Ammon's horn (tissue), 1 donor: ENCODE measurements at regions not wholly inside any gene's neighbourhood (a gene's known extent, or its start where the extent isn't known, plus 50 kb on each side); places are given as distances from the start of the nearest gene placed in this dataset.
"Not testable (repeated sequence)": the region's sequence is repeated elsewhere in the genome, so short reads cannot be mapped to it uniquely, and the experiment has no call there.

Experiments used
- DNase-seq: peaks from one replicate; pipeline ENCODE4 v3.0.0-alpha.2; 2016; ENCODE audit warnings: low spot score

GRCh38 chr4:38514465-38515146 is 149.4 kb upstream of the KLF3 start:
- DNase-seq, result no peak

- no peak for DNase-seq
Measured at GRCh38 chr4:38516190-38516589, 147.8 kb upstream of the KLF3 start.

DNA sequence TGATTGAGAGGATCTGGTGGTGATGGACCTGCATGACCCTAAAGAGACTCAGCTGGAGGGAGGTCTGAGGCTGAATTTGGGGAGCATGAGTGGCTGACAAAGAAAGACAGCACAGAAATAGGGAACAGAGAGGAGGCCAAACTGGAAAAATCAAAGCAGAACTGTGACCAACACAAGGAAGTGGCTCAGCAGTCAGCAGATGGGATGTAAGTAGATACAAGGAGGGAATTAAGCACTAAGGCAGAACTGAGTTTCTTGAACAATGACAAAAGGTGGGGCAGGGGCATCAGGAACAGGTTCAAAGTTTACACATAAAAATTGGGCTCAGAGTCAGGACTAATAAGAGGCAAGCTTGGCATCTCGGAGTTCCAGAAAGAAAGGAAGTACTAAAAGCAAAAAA is 144.3 kb upstream of the KLF3 start:
- peak; percentile 68 for DNase-seq

DNA sequence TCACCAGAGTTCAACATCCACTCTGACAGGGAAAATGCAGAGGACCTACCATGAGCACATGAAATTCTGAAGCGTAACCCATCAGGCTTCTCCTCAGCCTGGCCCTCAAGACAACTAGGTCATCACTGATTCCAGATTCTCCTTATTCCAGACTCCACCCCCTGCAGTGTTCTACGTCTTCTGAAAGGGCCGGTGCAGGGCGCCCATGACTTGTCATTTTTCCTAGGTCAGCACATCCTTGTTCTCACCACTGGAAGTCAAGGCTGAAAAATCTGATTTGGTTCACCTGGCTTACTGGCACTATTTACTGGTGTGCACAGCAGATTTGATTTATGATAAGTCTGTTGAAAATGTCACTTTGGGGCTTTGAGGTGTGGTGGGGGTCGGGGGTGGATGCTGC is 140.9 kb upstream of the KLF3 start:
- DNase-seq, result no peak

DNA sequence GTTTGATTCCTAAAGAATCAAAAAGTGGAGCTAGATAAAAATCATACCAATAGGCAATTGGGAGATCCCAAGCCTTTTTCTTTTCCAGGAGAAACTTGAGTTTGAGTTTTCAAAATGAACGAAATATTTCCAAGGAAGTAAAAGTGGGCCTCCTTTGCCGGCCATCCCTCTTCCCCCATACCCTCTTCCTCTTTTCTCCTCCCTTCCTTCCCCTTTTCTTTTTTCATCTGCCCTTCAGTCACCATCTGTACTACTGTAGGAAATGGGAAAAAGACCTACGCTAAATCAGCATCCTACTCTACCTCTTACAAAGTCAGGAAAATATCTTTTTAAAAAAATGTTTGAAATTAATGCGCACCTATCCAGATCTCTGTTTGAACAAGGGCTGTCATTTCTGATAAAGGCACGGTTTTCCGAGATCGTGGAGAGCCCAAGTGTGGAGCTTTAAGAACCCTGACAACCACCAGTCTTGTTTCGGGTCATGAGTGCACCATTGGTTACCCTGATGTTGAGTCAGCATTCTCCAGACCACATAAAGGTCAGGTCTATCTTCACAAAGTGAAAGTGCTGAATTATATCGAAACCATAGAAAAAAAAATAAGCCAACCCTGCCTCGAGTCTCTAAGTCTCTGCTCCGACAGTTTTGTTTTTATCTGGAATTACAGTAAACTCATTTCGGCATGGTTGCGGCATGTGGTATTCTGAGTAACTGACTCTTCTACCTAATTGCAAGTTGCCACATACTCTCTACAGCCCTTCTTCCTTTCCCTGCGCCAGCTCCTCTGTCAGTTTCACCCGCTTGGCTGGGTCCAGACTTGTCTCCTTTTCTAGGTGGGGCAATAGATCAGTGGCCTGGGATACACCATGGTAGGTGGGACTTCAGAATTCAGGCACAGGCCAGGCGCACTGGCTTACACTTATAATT is 140.2 kb upstream of the KLF3 start:
- peak; percentile 38 for DNase-seq

- DNase-seq, result no peak
Measured at GRCh38 chr4:38526412-38526811, 137.6 kb upstream of the KLF3 start.

DNA sequence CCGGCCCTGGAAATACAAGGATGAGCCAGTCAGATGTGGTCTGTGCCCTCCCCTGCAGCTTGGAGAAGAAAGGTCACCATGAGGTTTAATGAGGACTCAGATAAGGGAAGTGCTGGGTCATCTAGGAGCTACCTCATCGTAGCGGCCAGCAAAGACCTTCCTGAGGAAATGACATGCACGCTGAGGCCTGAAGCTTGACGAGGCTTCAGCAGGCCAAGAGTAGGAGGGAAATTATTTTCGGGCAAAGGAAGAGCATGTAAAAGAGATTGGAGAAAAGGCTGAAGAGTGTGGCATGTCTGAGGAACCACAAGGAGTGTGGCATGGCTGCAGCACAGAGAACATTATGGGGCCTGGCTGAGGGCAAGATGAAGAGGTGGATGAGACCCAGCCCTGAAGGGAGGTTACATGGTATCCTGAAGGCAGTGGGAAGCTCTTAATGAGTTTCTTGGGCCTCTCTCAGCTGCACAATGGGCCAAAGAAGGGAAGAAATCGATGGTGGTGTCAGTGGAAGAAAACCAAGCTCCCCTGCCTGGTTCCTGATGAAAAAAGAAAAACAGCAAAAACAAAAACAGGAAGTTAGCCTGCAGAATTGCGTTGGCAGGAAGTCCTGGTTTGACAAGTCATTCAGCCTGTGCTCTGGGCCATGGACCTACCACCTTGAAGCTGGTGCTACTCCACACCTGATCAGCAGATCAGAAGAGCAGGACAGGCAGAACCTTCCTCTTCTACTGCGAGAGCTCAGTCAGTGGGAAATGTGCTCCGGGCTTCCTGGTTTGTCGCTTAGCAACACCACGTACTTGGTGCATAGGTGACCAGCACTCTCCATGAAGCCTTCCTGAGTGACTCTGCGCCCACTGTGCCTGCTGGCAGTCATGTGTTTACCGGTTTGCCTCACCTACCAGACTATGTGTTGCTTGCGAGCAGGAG is 134.5 kb upstream of the KLF3 start:
- peak; percentile 63 for DNase-seq

DNA sequence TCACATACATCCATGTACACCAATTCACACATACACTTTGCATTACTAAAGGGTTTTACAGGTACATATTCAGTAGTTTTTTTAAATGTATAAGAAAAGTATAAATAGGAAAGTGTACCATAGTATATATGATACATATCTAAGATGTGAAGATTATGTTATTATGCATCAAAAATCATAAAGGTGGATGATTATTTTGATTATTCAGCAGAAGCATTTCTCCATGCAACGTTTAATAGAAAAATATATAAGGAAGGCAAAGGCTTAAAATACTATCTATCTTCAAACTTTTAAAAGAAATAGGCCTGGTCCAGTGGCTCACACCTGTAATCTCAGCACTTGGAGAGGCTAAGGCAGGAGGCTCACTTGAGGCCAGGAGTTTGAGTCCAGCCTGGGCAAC is 133.5 kb upstream of the KLF3 start:
- no peak for DNase-seq

DNA sequence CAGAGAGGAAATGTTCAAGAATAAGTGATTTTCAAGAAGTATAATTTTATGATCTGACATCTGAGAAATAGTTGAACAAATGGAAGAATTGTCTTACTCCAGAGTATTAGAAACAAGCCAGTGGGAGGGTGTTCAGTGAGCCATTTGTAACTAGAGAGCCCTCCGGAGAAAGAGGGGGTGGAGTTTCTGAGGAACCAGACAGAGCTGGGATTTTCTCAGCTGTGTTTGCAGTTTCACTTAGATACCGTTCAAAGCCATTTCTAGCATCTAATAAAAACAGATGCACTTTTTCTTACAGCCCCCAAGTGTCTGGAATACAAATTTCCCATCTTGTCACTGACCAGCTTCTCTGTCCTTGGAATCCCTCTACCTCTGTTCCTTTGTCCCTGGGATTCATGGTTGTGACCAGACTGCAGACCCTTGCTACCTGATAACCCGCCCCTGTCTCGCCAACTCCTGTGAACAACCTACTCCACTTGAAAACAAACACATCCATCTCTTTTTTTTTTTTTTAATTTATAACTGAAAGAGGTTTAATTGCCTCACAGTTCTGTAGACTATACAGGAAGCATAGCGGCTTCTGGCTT is 132.8 kb upstream of the KLF3 start:
- DNase-seq, result peak; percentile 34

DNA sequence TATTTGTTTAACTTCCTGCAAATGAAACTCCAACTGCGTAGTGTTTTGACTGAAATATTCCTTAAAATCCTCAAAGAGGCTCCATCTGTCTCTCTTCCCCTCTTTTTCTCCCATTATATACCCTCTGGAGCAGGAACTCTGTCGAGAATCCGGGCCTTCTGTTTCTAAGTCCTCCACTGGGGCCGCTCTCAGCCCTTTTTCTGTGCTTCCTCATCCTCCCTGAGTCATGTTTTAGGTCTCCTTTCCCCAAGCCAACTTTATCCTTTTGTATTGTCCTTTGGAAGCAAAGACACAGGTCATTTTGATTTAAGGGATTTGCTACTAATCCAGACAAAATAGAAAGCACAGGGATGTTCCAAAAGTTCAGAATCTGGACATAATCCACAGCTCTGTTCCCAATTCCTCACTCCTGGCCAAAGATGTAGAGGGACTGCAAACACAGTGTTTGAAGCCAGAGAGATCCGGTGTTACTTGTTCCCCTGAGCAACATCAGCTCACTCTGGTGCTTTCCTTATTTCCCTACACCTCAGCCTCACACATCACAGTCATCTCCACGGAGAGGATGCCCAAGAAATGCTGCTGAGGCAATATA is 131.0 kb upstream of the KLF3 start:
- DNase-seq, result peak; percentile 14

DNA sequence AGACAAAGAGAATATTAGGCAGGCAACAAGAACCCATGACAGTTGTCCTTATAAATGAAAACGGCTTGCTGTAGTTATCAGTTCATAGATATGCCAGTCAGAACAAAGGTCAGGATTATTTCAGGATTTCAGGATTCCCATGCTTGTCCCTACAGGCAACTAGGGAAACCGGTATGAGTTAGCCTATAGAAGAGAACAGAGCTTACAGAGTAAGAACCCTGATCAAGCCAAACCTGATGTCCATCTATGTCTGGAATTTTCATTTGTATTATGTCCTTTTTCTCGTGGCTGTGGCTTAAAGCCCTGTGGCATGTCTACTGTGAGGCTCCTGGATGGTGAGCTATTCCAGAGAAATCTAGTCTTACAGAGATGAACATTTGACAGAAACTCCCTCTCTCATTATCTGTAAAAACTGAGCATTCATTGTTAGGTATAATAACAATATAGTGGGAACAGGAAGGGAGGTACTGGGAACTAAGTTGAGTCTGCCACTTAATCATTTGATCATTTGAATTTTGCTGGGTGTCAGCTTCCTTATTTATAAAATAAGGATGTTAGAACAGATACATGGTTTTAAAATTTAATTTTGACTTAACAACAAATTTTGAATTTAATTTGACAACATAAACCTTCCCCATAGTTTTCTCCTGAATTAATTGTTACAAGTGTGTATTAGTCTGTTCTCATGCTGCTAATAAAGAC is 129.5 kb upstream of the KLF3 start:
- no peak for DNase-seq

- DNase-seq, result not testable (repeated sequence)
Measured at GRCh38 chr4:38535071-38535470, 128.9 kb upstream of the KLF3 start.

DNA sequence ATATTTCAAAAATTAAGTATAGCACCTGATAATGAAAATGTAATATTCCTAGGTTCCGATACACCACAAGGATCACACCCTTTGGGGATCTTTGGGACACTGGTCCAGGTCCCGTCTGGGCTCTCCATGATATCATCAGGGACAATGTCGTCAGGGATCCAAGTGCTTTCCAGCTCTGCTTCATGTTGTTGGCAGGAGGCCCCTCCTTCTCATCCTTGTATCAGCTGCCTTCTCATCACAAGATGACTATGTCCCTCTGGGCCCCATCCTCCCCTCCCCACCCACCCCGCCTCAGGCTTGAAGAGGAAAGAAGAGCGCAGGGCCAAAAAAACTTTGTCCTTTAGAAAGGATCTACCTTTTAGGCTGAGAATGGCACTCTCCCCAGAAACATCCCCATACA is 128.3 kb upstream of the KLF3 start:
- no peak for DNase-seq

GRCh38 chr4:38536716-38537115 is 127.3 kb upstream of the KLF3 start:
- DNase-seq, result no peak

- no peak for DNase-seq
Measured at GRCh38 chr4:38537666-38538065, 126.3 kb upstream of the KLF3 start.

DNA sequence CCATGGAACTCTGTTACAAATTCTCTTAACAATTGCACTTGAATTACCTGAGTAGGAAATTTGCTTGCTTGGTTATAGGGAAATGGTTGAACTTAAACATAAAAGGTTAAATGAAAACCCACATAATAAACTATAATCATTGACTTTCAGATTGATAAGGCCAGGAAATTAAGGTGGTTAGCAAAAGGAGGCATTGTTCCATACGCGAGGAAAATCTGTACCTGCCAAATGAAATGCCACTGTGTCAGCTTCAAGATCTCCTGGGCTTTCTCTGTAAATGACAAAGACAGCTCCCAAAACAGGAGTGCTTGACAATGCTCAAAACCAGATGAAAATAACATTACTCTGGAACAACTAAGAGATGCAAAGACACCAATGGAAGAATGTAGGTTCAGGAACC is 125.5 kb upstream of the KLF3 start:
- no peak for DNase-seq

DNA sequence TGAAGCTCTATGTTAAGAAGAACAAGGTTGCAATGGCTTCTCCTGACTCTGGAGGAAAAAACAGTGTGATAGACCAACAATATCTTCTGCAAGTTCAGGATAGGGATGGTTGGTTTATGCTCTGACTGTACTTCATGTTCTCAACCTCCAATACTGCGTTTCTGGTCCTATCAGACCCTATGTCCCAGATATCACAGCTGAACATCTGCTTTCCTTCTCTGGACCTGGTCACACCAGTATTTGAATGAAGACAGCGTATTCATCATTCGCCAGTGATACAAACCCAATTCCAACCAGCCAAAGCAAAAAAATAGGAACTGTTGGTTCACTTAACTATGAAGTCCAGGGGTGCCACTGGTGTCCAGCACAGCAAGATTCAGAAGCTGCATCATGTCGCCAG is 124.5 kb upstream of the KLF3 start:
- no peak for DNase-seq

DNA sequence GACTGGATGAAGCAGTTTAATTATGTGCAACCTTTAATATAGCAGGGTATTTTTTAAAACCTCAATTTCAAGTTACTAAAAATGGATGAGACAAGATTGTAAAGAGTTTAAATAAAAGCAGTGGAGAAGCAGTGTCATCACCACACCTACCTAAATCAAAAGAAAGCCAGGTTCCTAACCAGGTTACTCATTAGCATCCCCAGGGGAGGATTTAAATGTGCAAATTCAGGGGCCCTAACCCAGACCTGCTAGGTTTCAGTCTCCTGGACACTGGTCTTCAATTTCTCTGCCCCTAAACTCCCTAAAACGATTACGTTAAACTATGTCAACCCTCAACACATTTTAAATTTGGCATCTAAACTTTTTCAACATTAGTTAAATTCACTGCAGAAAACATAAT is 116.9 kb upstream of the KLF3 start:
- no peak for DNase-seq

- no peak for DNase-seq
Measured at GRCh38 chr4:38548256-38548655, 115.7 kb upstream of the KLF3 start.

DNA sequence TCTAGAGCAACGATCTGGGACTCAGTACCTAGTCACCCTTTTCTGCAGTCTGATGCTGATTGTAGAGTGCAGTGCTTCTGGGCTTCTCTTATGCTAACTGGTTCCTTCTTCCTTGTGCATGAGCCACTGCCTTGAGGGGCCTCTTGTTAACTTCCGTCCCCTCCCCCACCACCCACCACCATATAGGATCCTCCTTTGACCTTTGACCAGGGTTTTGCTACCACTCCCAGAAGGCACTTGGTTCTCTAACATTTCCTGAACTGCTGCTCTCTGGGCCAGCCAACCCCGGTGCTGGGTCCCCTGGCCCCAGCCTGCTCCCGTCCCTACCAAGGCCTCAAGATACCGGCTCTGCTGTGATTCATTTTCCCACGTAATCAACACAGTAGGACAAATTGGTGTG is 104.6 kb upstream of the KLF3 start:
- DNase-seq, result no peak

GRCh38 chr4:38560340-38560739 is 103.7 kb upstream of the KLF3 start:
- peak; percentile 71 for DNase-seq
